Skeletal muscle cell (primary cell): ENCODE measurements at regions not wholly inside any gene's neighbourhood (a gene's known extent, or its start where the extent isn't known, plus 50 kb on each side); places are given as distances from the start of the nearest gene placed in this dataset.

ENCODE experiments used
- DNase-seq: peaks from one replicate; pipeline ENCODE4 v3.0.0-alpha.2; 2010; ENCODE audit warnings: low read depth
- H3K4me3 ChIP-seq: 2 replicates; pipeline ENCODE4 v1.5.1; 2011; ENCODE audit warnings: low read depth, mild to moderate bottlenecking, control low read depth, low read length, moderate library complexity

- H3K4me3 ChIP-seq = no peak overlapping the region
- peak; percentile 3 for DNase-seq
These were observed 274.9 kb upstream of the FANCL start for GRCh38 chr2:58515827-58516573.

GRCh38 chr2:58514252-58514651, 273.1 kb upstream of the FANCL start:
- no peak for DNase-seq
- no peak overlapping the region for H3K4me3 ChIP-seq

GRCh38 chr2:58512878-58513277, 271.8 kb upstream of the FANCL start:
- H3K4me3 ChIP-seq = no peak overlapping the region
- no peak for DNase-seq

GRCh38 chr2:58508006-58508405, 266.9 kb upstream of the FANCL start:
- no peak for DNase-seq
- H3K4me3 ChIP-seq = no peak overlapping the region

GRCh38 chr2:58503918-58504317, 262.8 kb upstream of the FANCL start:
- H3K4me3 ChIP-seq = no peak overlapping the region
- DNase-seq = no peak

GRCh38 chr2:58502931-58503330, 261.8 kb upstream of the FANCL start:
- no peak overlapping the region for H3K4me3 ChIP-seq
- DNase-seq = no peak

- no peak for DNase-seq
- no peak overlapping the region for H3K4me3 ChIP-seq
These were observed 260.4 kb upstream of the FANCL start for GRCh38 chr2:58501371-58502160.

GRCh38 chr2:58497168-58497567, 256.0 kb upstream of the FANCL start:
- peak; percentile 2 for DNase-seq
- no peak overlapping the region for H3K4me3 ChIP-seq

- DNase-seq = no peak
- H3K4me3 ChIP-seq = no peak overlapping the region
These were observed 254.7 kb upstream of the FANCL start for GRCh38 chr2:58495806-58496205.

- H3K4me3 ChIP-seq = no peak overlapping the region
- DNase-seq = no peak
These were observed 253.0 kb upstream of the FANCL start for GRCh38 chr2:58494071-58494501.

GRCh38 chr2:58484629-58485028, 243.5 kb upstream of the FANCL start:
- no peak for DNase-seq
- H3K4me3 ChIP-seq = no peak overlapping the region

GRCh38 chr2:58484221-58484620, 243.1 kb upstream of the FANCL start:
- H3K4me3 ChIP-seq = no peak overlapping the region
- peak; percentile 13 for DNase-seq

- no peak for DNase-seq
- H3K4me3 ChIP-seq = no peak overlapping the region
These were observed 242.2 kb upstream of the FANCL start for GRCh38 chr2:58483307-58483706.

- DNase-seq = no peak
- no peak overlapping the region for H3K4me3 ChIP-seq
These were observed 240.5 kb upstream of the FANCL start for GRCh38 chr2:58481670-58482069.

GRCh38 chr2:58480141-58480540, 239.0 kb upstream of the FANCL start:
- H3K4me3 ChIP-seq = no peak overlapping the region
- DNase-seq = no peak

GRCh38 chr2:58479535-58480140, 238.5 kb upstream of the FANCL start:
- no peak overlapping the region for H3K4me3 ChIP-seq
- DNase-seq = no peak

GRCh38 chr2:58476556-58476955, 235.4 kb upstream of the FANCL start:
- no peak overlapping the region for H3K4me3 ChIP-seq

GRCh38 chr2:58475756-58476155, 234.6 kb upstream of the FANCL start:
- no peak overlapping the region for H3K4me3 ChIP-seq
- DNase-seq = no peak

More at GRCh38 chr2:58476556-58476955, 235.4 kb upstream of the FANCL start:
- DNase-seq = no peak

- H3K4me3 ChIP-seq = no peak overlapping the region
- no peak for DNase-seq
These were observed 232.0 kb upstream of the FANCL start for GRCh38 chr2:58473165-58473564.

GRCh38 chr2:58466804-58467203, 225.7 kb upstream of the FANCL start:
- DNase-seq = no peak
- H3K4me3 ChIP-seq = no peak overlapping the region
